CD14-positive monocyte (primary cell): ENCODE measurements at regions not wholly inside any gene's neighbourhood (a gene's known extent, or its start where the extent isn't known, plus 50 kb on each side); places are given as distances from the start of the nearest gene placed in this dataset.

Source experiments
- DNase-seq, 3 donors: peaks; one replicate each; pipeline ENCODE4 v3.0.0-alpha.2; 2011 to 2022
- H2AFZ ChIP-seq: 2 replicates; pipeline ENCODE4 v1.6.0; 2012; ENCODE audit warnings: mild to moderate bottlenecking, low read depth, low read length, inconsistent platforms; ENCODE audit not compliant: insufficient read depth, poor library complexity, severe bottlenecking
- H3K27ac ChIP-seq, 2 donors: 1 replicate in 1 of 2; 2 replicates in 1 of 2; pipeline ENCODE4 v1.5.1; 2012 to 2013; ENCODE audit warnings: low read length in 2 of 2, control low read depth in 1 of 2, inconsistent platforms in 1 of 2, low read depth in 1 of 2, mild to moderate bottlenecking in 1 of 2
- H3K27me3 ChIP-seq, 2 donors: one replicate each; pipeline versions ENCODE4 v1.6.0 to v1.6.1; 2011 to 2013; ENCODE audit warnings: low read length in 2 of 2; ENCODE audit not compliant: control insufficient read depth in 2 of 2, insufficient read depth in 2 of 2
- H3K36me3 ChIP-seq, 2 donors: replicated peaks in 1 of 2; 1 replicate in 1 of 2; 2 replicates in 1 of 2; pipeline versions ENCODE4 v1.5.1 to v1.6.1; 2012 to 2013; ENCODE audit warnings: low read length in 2 of 2, control low read depth in 1 of 2, inconsistent platforms in 1 of 2, mild to moderate bottlenecking in 1 of 2; ENCODE audit not compliant: insufficient read depth in 2 of 2, control insufficient read depth in 1 of 2
- H3K4me1 ChIP-seq, 2 donors: 1 replicate in 1 of 2; 2 replicates in 1 of 2; pipeline versions ENCODE4 v1.5.1 to v1.6.1; 2012 to 2013; ENCODE audit warnings: low read length in 2 of 2, control low read depth in 1 of 2, inconsistent platforms in 1 of 2, mild to moderate bottlenecking in 1 of 2, moderate library complexity in 1 of 2; ENCODE audit not compliant: insufficient read depth in 2 of 2, control insufficient read depth in 1 of 2
- H3K4me2 ChIP-seq: replicated peaks from 2 replicates; pipeline ENCODE3; 2012; ENCODE audit warnings: low read length, moderate library complexity, mild to moderate bottlenecking; ENCODE audit not compliant: poor library complexity, severe bottlenecking; ENCODE audit errors: extremely low read depth
- H3K4me3 ChIP-seq, 3 experiments: fragments of 200-600 bp in 1 of 3; sonication (generic) in 1 of 3; replicated peaks in 1 of 3; 1 replicate in 2 of 3; 2 replicates in 1 of 3; pipeline ENCODE4 v1.5.1; 2011 to 2013; ENCODE audit warnings: low read length in 3 of 3, mild to moderate bottlenecking in 3 of 3, control low read depth in 2 of 3, low read depth in 2 of 3, inconsistent platforms in 1 of 3, moderate library complexity in 1 of 3
- H3K79me2 ChIP-seq: 2 replicates; pipeline ENCODE4 v1.6.0; 2012; ENCODE audit warnings: mild to moderate bottlenecking, control low read depth, inconsistent platforms, low read length, moderate library complexity; ENCODE audit not compliant: insufficient read depth
- H3K9ac ChIP-seq: 2 replicates; pipeline ENCODE4 v1.6.0; 2017; ENCODE audit warnings: low read length, mild to moderate bottlenecking; ENCODE audit not compliant: insufficient read depth, poor library complexity, severe bottlenecking
- H3K9me3 ChIP-seq, 2 donors: replicated peaks in 1 of 2; 1 replicate in 1 of 2; 2 replicates in 1 of 2; pipeline versions ENCODE4 v1.5.1 to v1.6.1; 2012 to 2013; ENCODE audit warnings: low read length in 2 of 2, control low read depth in 1 of 2; ENCODE audit not compliant: control insufficient read depth in 1 of 2, insufficient read depth in 1 of 2
- H4K20me1 ChIP-seq: 2 replicates; pipeline ENCODE4 v1.6.0; 2012; ENCODE audit warnings: mild to moderate bottlenecking, low read length, control low read depth, moderate library complexity; ENCODE audit not compliant: insufficient read depth
- H3K27ac Mint-ChIP-seq, 7 donors: one replicate each; pipeline ENCODE4 v1.8.0; 2020; ENCODE audit warnings: mild to moderate bottlenecking in 7 of 7, mixed read lengths in 7 of 7, moderate library complexity in 6 of 7, inconsistent platforms in 2 of 7
- H3K27me3 Mint-ChIP-seq, 3 donors: one replicate each; pipeline ENCODE4 v1.8.0; 2021 to 2022; ENCODE audit warnings: low read depth in 3 of 3, mild to moderate bottlenecking in 3 of 3, mixed read lengths in 3 of 3, moderate library complexity in 3 of 3, inconsistent platforms in 1 of 3
- H3K36me3 Mint-ChIP-seq, 2 donors: one replicate each; pipeline ENCODE4 v1.8.0; 2020; ENCODE audit warnings: mixed read lengths in 2 of 2, inconsistent platforms in 1 of 2, mild to moderate bottlenecking in 1 of 2
- H3K4me1 Mint-ChIP-seq: one replicate; pipeline ENCODE4 v1.8.0; 2020; ENCODE audit warnings: mild to moderate bottlenecking, mixed read lengths
- H3K4me3 Mint-ChIP-seq, 2 donors: one replicate each; pipeline ENCODE4 v1.8.0; 2020; ENCODE audit warnings: mild to moderate bottlenecking in 2 of 2, mixed read lengths in 2 of 2, moderate library complexity in 1 of 2
- H3K9me3 Mint-ChIP-seq, 7 donors: one replicate each; pipeline ENCODE4 v1.8.0; 2020 to 2022; ENCODE audit warnings: mixed read lengths in 7 of 7, mild to moderate bottlenecking in 6 of 7, moderate library complexity in 6 of 7, inconsistent platforms in 2 of 7
- whole genome bisulfite sequencing: methylation state at CpG from one replicate; pipeline ENCODE4 v1.1.5; 2013; ENCODE audit warnings: missing lambda C conversion rate; ENCODE audit not compliant: insufficient coverage; 5-methylcytosine and 5-hydroxymethylcytosine counted together
- intact Hi-C, 2 donors: fragments of 100-400 bp; cut with micrococcal nuclease; formaldehyde crosslinking; loops; one replicate each; pipeline versions ENCODE4 v1.15.0 to v1.15.1; 2023
- TF ChIP-seq, protein P1 (sequence below): fragments of 200-600 bp; IDR thresholded peaks from one replicate; pipeline ENCODE4 v1.8.0; 2022; ENCODE audit warnings: antibody characterized with exemption, mild to moderate bottlenecking

DNA sequence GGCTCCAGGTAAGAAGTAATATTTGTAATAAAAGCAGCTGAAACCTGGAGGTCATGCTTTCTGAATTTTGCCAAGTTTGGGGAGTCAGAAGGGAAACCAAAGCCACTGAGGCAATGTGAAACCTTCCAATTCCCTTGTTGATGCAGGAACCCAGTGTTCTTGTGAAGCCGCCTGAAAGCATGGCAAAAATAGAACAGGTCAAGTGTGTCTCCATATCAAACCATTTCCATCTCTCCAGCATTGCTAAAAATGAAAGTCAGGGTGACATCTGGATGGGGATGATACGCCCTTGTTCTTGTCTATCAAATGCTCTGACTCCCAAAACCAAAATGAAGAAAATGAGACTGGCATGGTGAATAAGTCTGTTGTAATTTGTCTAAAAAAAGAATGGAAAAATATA is 362.5 kb downstream of the VPS13C start:
- no peaks in the 10 kb centered on the region for H4K20me1 ChIP-seq
- no peaks in the 10 kb centered on the region for H3K27me3 ChIP-seq
- H3K4me2 ChIP-seq: no peak overlapping the region
- Mint-ChIP-seq H3K9me3 (peaks cover 0 to 5% (median 3%) of the 10 kb centered on the region in 7 donors), H3K4me1 (no peaks in the 10 kb centered on the region), H3K36me3 (no peaks in the 10 kb centered on the region), H3K27ac (no peak overlapping the region), H3K27me3 (no peaks in the 10 kb centered on the region), H3K4me3 (no peak overlapping the region)
- DNase-seq: no peak
- H2AFZ ChIP-seq: no peak overlapping the region
- no peak overlapping the region for H3K27ac ChIP-seq
- H3K9ac ChIP-seq: no peak overlapping the region
- H3K4me3 ChIP-seq: no peak overlapping the region
- H3K36me3 ChIP-seq: no peaks in the 10 kb centered on the region
- intact Hi-C loops: no loop called here
- no CpG with 5 or more reads among the region's 2 CpGs for WGBS
- TF ChIP-seq, protein P1, sequence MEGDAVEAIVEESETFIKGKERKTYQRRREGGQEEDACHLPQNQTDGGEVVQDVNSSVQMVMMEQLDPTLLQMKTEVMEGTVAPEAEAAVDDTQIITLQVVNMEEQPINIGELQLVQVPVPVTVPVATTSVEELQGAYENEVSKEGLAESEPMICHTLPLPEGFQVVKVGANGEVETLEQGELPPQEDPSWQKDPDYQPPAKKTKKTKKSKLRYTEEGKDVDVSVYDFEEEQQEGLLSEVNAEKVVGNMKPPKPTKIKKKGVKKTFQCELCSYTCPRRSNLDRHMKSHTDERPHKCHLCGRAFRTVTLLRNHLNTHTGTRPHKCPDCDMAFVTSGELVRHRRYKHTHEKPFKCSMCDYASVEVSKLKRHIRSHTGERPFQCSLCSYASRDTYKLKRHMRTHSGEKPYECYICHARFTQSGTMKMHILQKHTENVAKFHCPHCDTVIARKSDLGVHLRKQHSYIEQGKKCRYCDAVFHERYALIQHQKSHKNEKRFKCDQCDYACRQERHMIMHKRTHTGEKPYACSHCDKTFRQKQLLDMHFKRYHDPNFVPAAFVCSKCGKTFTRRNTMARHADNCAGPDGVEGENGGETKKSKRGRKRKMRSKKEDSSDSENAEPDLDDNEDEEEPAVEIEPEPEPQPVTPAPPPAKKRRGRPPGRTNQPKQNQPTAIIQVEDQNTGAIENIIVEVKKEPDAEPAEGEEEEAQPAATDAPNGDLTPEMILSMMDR: no peak
- no peaks in the 10 kb centered on the region for H3K9me3 ChIP-seq
- H3K4me1 ChIP-seq: no peaks in the 10 kb centered on the region
- H3K79me2 ChIP-seq: no peaks in the 10 kb centered on the region

DNA sequence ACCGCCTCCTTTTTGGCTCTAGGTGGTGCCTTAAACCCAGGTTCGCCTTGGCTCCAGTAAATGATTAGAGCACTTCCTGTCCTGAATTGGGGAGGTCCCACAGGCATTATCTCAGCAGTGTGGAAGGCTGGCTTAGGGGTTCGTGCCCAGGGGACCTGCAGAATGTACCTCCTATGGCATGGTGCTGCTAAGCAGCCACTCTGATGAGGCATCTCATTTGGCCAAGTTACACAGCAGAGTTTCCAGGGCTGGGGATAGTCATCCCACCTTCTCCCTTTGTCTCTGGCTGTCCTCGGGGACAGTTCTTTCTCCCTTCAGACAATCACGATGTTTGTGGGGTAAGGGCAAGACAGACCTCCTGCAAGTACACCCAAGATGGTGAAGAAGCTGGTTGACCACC is 371.2 kb downstream of the VPS13C start:
- H4K20me1 ChIP-seq: no peaks in the 10 kb centered on the region
- intact Hi-C loops: no loop called here

More for the DNA sequence above, 371.2 kb downstream of the VPS13C start:
- Histone ChIP-seq H3K27ac (no peak overlapping the region), H2AFZ (no peak overlapping the region), H3K4me3 (no peak overlapping the region), H3K9ac (no peak overlapping the region), H3K27me3 (no peaks in the 10 kb centered on the region), H3K4me2 (no peak overlapping the region), H3K9me3 (no peaks in the 10 kb centered on the region), H3K79me2 (no peaks in the 10 kb centered on the region), H3K36me3 (no peaks in the 10 kb centered on the region), H3K4me1 (no peaks in the 10 kb centered on the region)
- 97% methylated on average over 3 of the region's 5 CpGs for WGBS
- Mint-ChIP-seq H3K9me3 (peaks cover 0 to 13% (median 7%) of the 10 kb centered on the region in 7 donors), H3K36me3 (no peaks in the 10 kb centered on the region), H3K4me3 (no peak overlapping the region), H3K27me3 (peaks cover 0 to 5% (median 0%) of the 10 kb centered on the region in 3 donors), H3K27ac (no peak overlapping the region), H3K4me1 (no peaks in the 10 kb centered on the region)
- TF ChIP-seq, protein P1: no peak
- DNase-seq: no peak
